DND-41 (cell line): ENCODE measurements at regions not wholly inside any gene's neighbourhood (a gene's known extent, or its start where the extent isn't known, plus 50 kb on each side); places are given as distances from the start of the nearest gene placed in this dataset.

Experiments used
- CTCF ChIP-seq: IDR thresholded peaks from 2 replicates; pipeline ENCODE4 v1.5.1; 2012; ENCODE audit warnings: borderline replicate concordance, low read length, moderate library complexity, mild to moderate bottlenecking; ENCODE audit not compliant: poor library complexity, severe bottlenecking; ENCODE audit errors: extremely low read depth
- EZH2 ChIP-seq: IDR thresholded peaks from 3 replicates; pipeline ENCODE4 v1.6.1; 2012; ENCODE audit warnings: borderline replicate concordance, low read depth, mild to moderate bottlenecking, moderate library complexity, low read length, inconsistent platforms; ENCODE audit not compliant: severe bottlenecking

- no peak for TF ChIP-seq CTCF
- TF ChIP-seq EZH2: no peak
Measured at GRCh38 chr6:100229512-100229911, 235.2 kb downstream of the SIM1 start.
